ENCODE measurements at regions not wholly inside any gene's neighbourhood (a gene's known extent, or its start where the extent isn't known, plus 50 kb on each side); places are given as distances from the start of the nearest gene placed in this dataset.

DNA sequence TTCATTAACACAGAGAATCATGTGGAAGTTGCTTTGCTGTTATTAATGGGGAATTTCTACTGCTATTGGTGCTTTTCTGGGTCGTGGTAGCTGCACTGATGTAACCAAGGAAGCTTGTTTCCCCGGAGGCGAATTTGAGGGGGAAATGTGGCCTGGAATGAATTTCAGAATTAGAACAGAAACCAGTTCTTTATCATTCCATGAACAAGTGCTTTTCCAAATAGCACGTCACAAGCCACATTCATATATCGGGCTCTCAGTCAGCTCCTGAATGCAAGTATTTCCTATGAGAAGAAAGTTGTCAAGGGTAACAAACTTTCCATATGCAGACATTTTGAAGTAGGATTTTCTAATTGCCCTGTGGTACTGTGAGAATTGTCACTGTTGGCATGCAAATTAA, 1353.2 kb downstream of the AACS start:
- Histone ChIP-seq H2BK120ac (replicated peaks; ENCODE audit: low read depth, low read length) (no peak overlapping the region), H4K91ac (replicated peaks; ENCODE audit: insufficient read length, low read length) (no peak overlapping the region), H2BK15ac (ENCODE audit: low read length) (no peak overlapping the region), H3K23me2 (ENCODE audit: low read depth, low read length) (no peaks in the 10 kb centered on the region), H3K4me1 (replicated peaks in 1 of 4; ENCODE audit: control insufficient read depth in 3 of 4, insufficient read depth in 4 of 4, low read length in 3 of 4) (peaks cover 0 to 4% (median 3%) of the 10 kb centered on the region in 4 experiments; a peak in 2 of 7 replicates), H2BK5ac (ENCODE audit: low read depth, low read length) (no peak overlapping the region), H3K36me3 (ENCODE audit: control insufficient read depth in 2 of 4, insufficient read depth in 4 of 4, low read length in 3 of 4) (no peaks in the 10 kb centered on the region), H3K56ac (replicated peaks; ENCODE audit: insufficient read length, low read depth, low read length) (no peak overlapping the region), H2AFZ (ENCODE audit: low read length) (no peak overlapping the region), H3K27ac (ENCODE audit: low read depth, low read length) (no peak overlapping the region), H3K18ac (ENCODE audit: extremely low read depth, low read length) (no peak overlapping the region), H3K4me2 (ENCODE audit: insufficient read depth in 1 of 2, low read depth in 2 of 2, low read length in 2 of 2) (no peak overlapping the region), H3K9ac (replicated peaks in 1 of 4; ENCODE audit: extremely low read depth in 1 of 4, low read depth in 3 of 4, low read length in 3 of 4) (no peak overlapping the region), H3K4ac (replicated peaks; ENCODE audit: insufficient read length, low read depth, low read length) (no peak overlapping the region), H3K27me3 (replicated peaks in 1 of 4; ENCODE audit: control insufficient read depth in 3 of 4, extremely low read depth in 1 of 4, insufficient read depth in 3 of 4, low read length in 3 of 4) (no peaks in the 10 kb centered on the region), H2BK20ac (ENCODE audit: low read length) (no peak overlapping the region), H3K4me3 (ENCODE audit: extremely low read depth in 1 of 4, insufficient read depth in 2 of 4, low read depth in 3 of 4, low read length in 4 of 4) (no peak overlapping the region), H4K20me1 (replicated peaks in 1 of 2; ENCODE audit: control insufficient read depth in 1 of 2, insufficient read depth in 2 of 2, low read length in 2 of 2) (no peaks in the 10 kb centered on the region), H3K79me2 (ENCODE audit: control insufficient read depth in 1 of 2, insufficient read depth in 2 of 2, low read length in 2 of 2) (no peaks in the 10 kb centered on the region), H2AK5ac (ENCODE audit: low read depth, low read length) (no peak overlapping the region), H3K14ac (ENCODE audit: insufficient read length) (no peak overlapping the region), H4K8ac (ENCODE audit: extremely low read depth, insufficient read depth, low read length) (no peak overlapping the region), H4K5ac (ENCODE audit: insufficient read length, low read depth, low read length) (no peak overlapping the region), H3K9me3 (ENCODE audit: insufficient read depth in 2 of 2, low read depth in 1 of 2, low read length in 1 of 2) (no peaks in the 10 kb centered on the region), H3K23ac (ENCODE audit: insufficient read length) (no peak overlapping the region), H3K79me1 (ENCODE audit: low read depth, low read length) (no peaks in the 10 kb centered on the region), H2BK12ac (ENCODE audit: low read depth, low read length) (no peak overlapping the region)
- 89% methylated on average over 5 of the region's 5 CpGs; no CpG with 5 or more reads in 1 of the 2 experiments for WGBS, 2 experiments (ENCODE audit: extremely low coverage in 1 of 2, insufficient coverage in 1 of 2, insufficient read length in 1 of 2, insufficient replicate concordance in 2 of 2, low coverage in 1 of 2, low lambda C conversion rate in 2 of 2, missing lambda C conversion rate in 1 of 2)
- ChIA-PET CTCF (ENCODE audit: partially characterized antibody) (no interaction called here), POLR2A (ENCODE audit: partially characterized antibody) (no interaction called here)
- FAIRE-seq: no peak
- DNase-seq (ENCODE audit: low read depth in 1 of 2, low spot score in 2 of 2): no peak
- no peak for TF ChIP-seq POLR2A (IDR thresholded peaks at IDR 0.05; ENCODE audit: control extremely low read depth in 1 of 2, low read depth in 2 of 2, low read length in 2 of 2)
- TF ChIP-seq EGR1 (IDR thresholded peaks at IDR 0.05; ENCODE audit: borderline replicate concordance, low read depth, low read length): no peak
- no peak for TF ChIP-seq JUND (IDR thresholded peaks at IDR 0.05; ENCODE audit: low read length)
- no peak for TF ChIP-seq RXRA (IDR thresholded peaks at IDR 0.05; ENCODE audit: insufficient read depth, low read depth, low read length)
- no peak for TF ChIP-seq SP4 (IDR thresholded peaks at IDR 0.05; ENCODE audit: low read length)
- no peak for TF ChIP-seq SIRT6 (IDR thresholded peaks at IDR 0.05; ENCODE audit: low read length)
- TF ChIP-seq SUZ12 (IDR thresholded peaks at IDR 0.05; ENCODE audit: low read length): no peak
- TF ChIP-seq HDAC2 (IDR thresholded peaks at IDR 0.05; ENCODE audit: borderline replicate concordance in 1 of 2, low read depth in 2 of 2, low read length in 2 of 2): no peak
- no peak for TF ChIP-seq MAX (IDR thresholded peaks at IDR 0.05)
- no peak for TF ChIP-seq JUN (IDR thresholded peaks at IDR 0.05; ENCODE audit: low read depth, low read length)
- no peak for TF ChIP-seq CTBP2 (IDR thresholded peaks at IDR 0.05; ENCODE audit: borderline replicate concordance, insufficient read depth, insufficient read length, low read length)
- no peak for TF ChIP-seq TAF7 (optimal IDR thresholded peaks at IDR 0.05; ENCODE audit: borderline replicate concordance, low read depth, low read length)
- TF ChIP-seq POU5F1 (IDR thresholded peaks at IDR 0.05; ENCODE audit: low read depth, low read length): no peak
- TF ChIP-seq SIX5 (IDR thresholded peaks at IDR 0.05; ENCODE audit: low read depth, low read length): no peak
- TF ChIP-seq EP300 (IDR thresholded peaks at IDR 0.05; ENCODE audit: borderline replicate concordance in 1 of 2, low read depth in 2 of 2, low read length in 2 of 2): no peak
